Mesendoderm (in vitro differentiated cells): ENCODE measurements at regions not wholly inside any gene's neighbourhood (a gene's known extent, or its start where the extent isn't known, plus 50 kb on each side); places are given as distances from the start of the nearest gene placed in this dataset.

ENCODE experiments used
- DNase-seq: peaks from one replicate; pipeline ENCODE4 v3.0.0; 2013
- H2AK5ac ChIP-seq: 2 replicates; pipeline ENCODE4 v1.6.1; 2013; ENCODE audit warnings: low read length, inconsistent platforms
- H2BK120ac ChIP-seq: 2 replicates; pipeline ENCODE4 v1.6.1; 2013; ENCODE audit warnings: low read depth, mild to moderate bottlenecking, low read length, moderate library complexity, mixed read lengths
- H2BK15ac ChIP-seq: replicated peaks from 2 replicates; pipeline ENCODE4 v1.6.1; 2013; ENCODE audit warnings: low read depth, mild to moderate bottlenecking, moderate library complexity
- H2BK5ac ChIP-seq: 2 replicates; pipeline ENCODE4 v1.6.1; 2013; ENCODE audit warnings: low read length, inconsistent platforms
- H3K18ac ChIP-seq: 2 replicates; pipeline ENCODE4 v1.6.1; 2013; ENCODE audit warnings: mild to moderate bottlenecking, low read length, mixed read lengths
- H3K23ac ChIP-seq: one replicate; pipeline ENCODE4 v1.6.1; 2013; ENCODE audit warnings: low read length
- H3K27ac ChIP-seq: 2 replicates; pipeline ENCODE4 v1.5.1; 2013; ENCODE audit warnings: low read depth, mild to moderate bottlenecking, inconsistent platforms, low read length, moderate library complexity
- H3K27me3 ChIP-seq: 2 replicates; pipeline ENCODE4 v1.6.1; 2013; ENCODE audit warnings: low read length, control low read depth, mild to moderate bottlenecking, inconsistent platforms; ENCODE audit not compliant: insufficient read depth, poor library complexity
- H3K36me3 ChIP-seq: 2 replicates; pipeline ENCODE4 v1.6.1; 2013; ENCODE audit warnings: low read length, inconsistent platforms; ENCODE audit not compliant: control insufficient read depth, insufficient read depth
- H3K4ac ChIP-seq: one replicate; pipeline ENCODE4 v1.6.1; 2013; ENCODE audit warnings: low read depth, mild to moderate bottlenecking, low read length, moderate library complexity
- H3K4me1 ChIP-seq: 2 replicates; pipeline ENCODE4 v1.6.1; 2013; ENCODE audit warnings: low read depth, low read length, inconsistent platforms; ENCODE audit not compliant: control insufficient read depth
- H3K4me2 ChIP-seq: 2 replicates; pipeline ENCODE4 v1.6.1; 2013; ENCODE audit warnings: low read length
- H3K4me3 ChIP-seq: 2 replicates; pipeline ENCODE4 v1.5.1; 2013; ENCODE audit warnings: mild to moderate bottlenecking, low read length
- H3K56ac ChIP-seq: one replicate; pipeline ENCODE4 v1.6.1; 2013; ENCODE audit warnings: low read length
- H3K79me1 ChIP-seq: 2 replicates; pipeline ENCODE4 v1.6.1; 2013; ENCODE audit warnings: low read length, inconsistent platforms
- H3K79me2 ChIP-seq: 2 replicates; pipeline ENCODE4 v1.6.1; 2013; ENCODE audit warnings: mild to moderate bottlenecking, low read length; ENCODE audit not compliant: control insufficient read depth, insufficient read depth
- H3K9ac ChIP-seq: 2 replicates; pipeline ENCODE4 v1.6.1; 2013; ENCODE audit warnings: low read length, inconsistent platforms
- H4K5ac ChIP-seq: one replicate; pipeline ENCODE4 v1.6.1; 2013; ENCODE audit warnings: low read length
- H4K8ac ChIP-seq: one replicate; pipeline ENCODE4 v1.6.1; 2013; ENCODE audit warnings: low read depth, mild to moderate bottlenecking, control low read depth, low read length, moderate library complexity
- WGBS: extraction: QIAGEN DNeasy Blood & Tissue Kit; methylation state at CpG from one replicate; pipeline ENCODE4 v1.1.7; 2013; ENCODE audit warnings: low lambda C conversion rate, missing lambda C conversion rate; ENCODE audit not compliant: insufficient coverage; ENCODE audit errors: extremely low coverage; 5-methylcytosine and 5-hydroxymethylcytosine counted together

GRCh38 chr6:134851548-134851947, 98.4 kb downstream of the ALDH8A1 start:
- Histone ChIP-seq H3K56ac (no peak overlapping the region), H3K4ac (no peak overlapping the region), H3K9ac (no peak overlapping the region), H3K18ac (no peak overlapping the region), H2AK5ac (no peak overlapping the region), H2BK120ac (no peak overlapping the region), H3K27ac (no peak overlapping the region), H3K79me1 (no peaks in the 10 kb centered on the region), H3K4me2 (no peak overlapping the region), H3K27me3 (no peaks in the 10 kb centered on the region), H3K4me3 (no peak overlapping the region), H3K36me3 (no peaks in the 10 kb centered on the region), H4K5ac (no peak overlapping the region), H3K4me1 (no peaks in the 10 kb centered on the region), H2BK15ac (no peak overlapping the region), H4K8ac (no peak overlapping the region), H3K23ac (no peak overlapping the region), H2BK5ac (no peak overlapping the region), H3K79me2 (no peaks in the 10 kb centered on the region)
- no CpG with 5 or more reads among the region's 6 CpGs for WGBS
- no peak for DNase-seq

DNA sequence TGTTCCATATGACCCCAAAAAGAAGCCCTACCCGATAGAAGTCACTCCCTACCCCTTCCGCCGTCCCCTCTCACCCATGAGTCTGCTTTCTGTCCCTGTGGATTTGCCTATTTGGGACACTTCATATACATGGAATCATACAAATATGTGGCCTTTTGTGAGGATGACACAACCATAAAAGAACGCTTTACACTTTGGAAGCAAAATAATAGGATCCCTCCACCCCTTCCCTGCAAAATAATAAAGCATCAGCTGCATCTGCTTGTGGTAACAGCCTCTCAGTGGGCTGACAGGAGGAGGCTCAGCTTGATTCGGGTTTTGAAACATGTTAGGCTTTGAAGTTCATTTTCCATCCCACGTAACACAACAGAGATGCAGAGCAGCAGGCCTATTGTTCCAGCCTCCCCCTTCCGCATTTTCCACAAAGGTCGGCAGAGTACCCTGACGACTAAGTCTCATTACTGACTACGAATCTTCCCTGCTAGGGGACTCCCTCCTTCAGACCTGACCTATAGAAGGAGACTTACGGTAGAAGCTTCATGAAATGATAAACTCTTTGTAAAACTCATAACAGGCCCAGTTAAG, 99.1 kb downstream of the ALDH8A1 start:
- Histone ChIP-seq H3K18ac (no peak overlapping the region), H2AK5ac (no peak overlapping the region), H4K5ac (no peak overlapping the region), H3K79me1 (no peaks in the 10 kb centered on the region), H3K9ac (no peak overlapping the region), H3K4ac (no peak overlapping the region), H3K36me3 (no peaks in the 10 kb centered on the region), H3K4me3 (no peak overlapping the region), H3K4me1 (no peaks in the 10 kb centered on the region), H4K8ac (no peak overlapping the region), H2BK15ac (no peak overlapping the region), H3K23ac (no peak overlapping the region), H3K56ac (no peak overlapping the region), H3K27ac (no peak overlapping the region), H3K79me2 (no peaks in the 10 kb centered on the region), H3K4me2 (no peak overlapping the region), H2BK5ac (no peak overlapping the region), H2BK120ac (no peak overlapping the region), H3K27me3 (no peaks in the 10 kb centered on the region)
- WGBS: no CpG with 5 or more reads among the region's 11 CpGs
- DNase-seq: peak; percentile 7

- H3K18ac ChIP-seq: no peak overlapping the region
- no peak overlapping the region for H3K4ac ChIP-seq
- H3K27ac ChIP-seq: no peak overlapping the region
- H3K9ac ChIP-seq: no peak overlapping the region
- H3K36me3 ChIP-seq: no peaks in the 10 kb centered on the region
- H3K4me2 ChIP-seq: no peak overlapping the region
- H3K56ac ChIP-seq: no peak overlapping the region
- no peaks in the 10 kb centered on the region for H3K79me2 ChIP-seq
- H2BK5ac ChIP-seq: no peak overlapping the region
- no peak for DNase-seq
- H2BK15ac ChIP-seq: no peak overlapping the region
- H3K23ac ChIP-seq: no peak overlapping the region
- H3K27me3 ChIP-seq: no peaks in the 10 kb centered on the region
- no peak overlapping the region for H2BK120ac ChIP-seq
- no peak overlapping the region for H2AK5ac ChIP-seq
- no peaks in the 10 kb centered on the region for H3K4me1 ChIP-seq
- no peaks in the 10 kb centered on the region for H3K79me1 ChIP-seq
- no peak overlapping the region for H4K5ac ChIP-seq
- WGBS: no CpG with 5 or more reads among the region's 4 CpGs
- H4K8ac ChIP-seq: no peak overlapping the region
- H3K4me3 ChIP-seq: no peak overlapping the region
Measured at GRCh38 chr6:134849920-134850447, 99.9 kb downstream of the ALDH8A1 start.

DNA sequence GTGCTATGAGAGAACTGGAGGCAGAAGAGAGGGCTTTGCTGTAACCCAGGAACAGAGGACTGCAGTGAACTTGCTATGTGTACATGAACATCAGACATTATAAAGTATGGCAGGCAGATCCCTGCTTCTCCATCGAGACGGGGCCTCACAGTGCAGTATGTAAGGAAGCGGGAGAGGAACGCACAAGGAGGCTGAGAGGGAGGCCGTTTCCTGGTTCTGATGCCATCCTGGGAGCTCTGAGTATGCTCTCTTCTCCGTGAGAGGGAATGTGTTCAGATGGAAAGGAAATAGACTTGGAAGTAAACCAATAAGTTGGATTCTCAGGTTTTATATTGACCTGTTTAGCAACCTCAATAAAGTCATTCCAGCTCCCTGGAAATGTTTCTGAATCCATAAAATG, 101.8 kb downstream of the ALDH8A1 start:
- H3K23ac ChIP-seq: no peak overlapping the region
- H2BK120ac ChIP-seq: no peak overlapping the region
- H3K36me3 ChIP-seq: no peaks in the 10 kb centered on the region
- no CpG with 5 or more reads among the region's 6 CpGs for WGBS
- no peak overlapping the region for H3K4me3 ChIP-seq
- no peak overlapping the region for H3K9ac ChIP-seq
- H2BK5ac ChIP-seq: no peak overlapping the region
- H3K4ac ChIP-seq: no peak overlapping the region
- H4K5ac ChIP-seq: no peak overlapping the region
- H3K79me2 ChIP-seq: no peaks in the 10 kb centered on the region
- no peaks in the 10 kb centered on the region for H3K27me3 ChIP-seq
- H3K56ac ChIP-seq: no peak overlapping the region
- no peaks in the 10 kb centered on the region for H3K4me1 ChIP-seq
- H3K18ac ChIP-seq: no peak overlapping the region
- no peak overlapping the region for H3K27ac ChIP-seq
- no peak overlapping the region for H4K8ac ChIP-seq
- H3K4me2 ChIP-seq: no peak overlapping the region
- no peak overlapping the region for H2AK5ac ChIP-seq
- no peaks in the 10 kb centered on the region for H3K79me1 ChIP-seq
- no peak overlapping the region for H2BK15ac ChIP-seq
- DNase-seq: no peak

- Histone ChIP-seq H3K4me3 (no peak overlapping the region), H4K8ac (no peak overlapping the region), H3K27ac (no peak overlapping the region), H3K27me3 (no peaks in the 10 kb centered on the region), H4K5ac (no peak overlapping the region), H3K4ac (no peak overlapping the region), H3K36me3 (no peaks in the 10 kb centered on the region), H3K4me2 (no peak overlapping the region), H2BK5ac (no peak overlapping the region), H3K56ac (no peak overlapping the region), H3K18ac (no peak overlapping the region), H3K79me1 (no peaks in the 10 kb centered on the region), H3K79me2 (no peaks in the 10 kb centered on the region), H2BK15ac (no peak overlapping the region), H2BK120ac (no peak overlapping the region), H2AK5ac (no peak overlapping the region), H3K4me1 (no peaks in the 10 kb centered on the region), H3K9ac (no peak overlapping the region), H3K23ac (no peak overlapping the region)
- no CpG with 5 or more reads among the region's 3 CpGs for WGBS
- no peak for DNase-seq
Measured at GRCh38 chr6:134846865-134847264, 103.0 kb downstream of the ALDH8A1 start.

DNA sequence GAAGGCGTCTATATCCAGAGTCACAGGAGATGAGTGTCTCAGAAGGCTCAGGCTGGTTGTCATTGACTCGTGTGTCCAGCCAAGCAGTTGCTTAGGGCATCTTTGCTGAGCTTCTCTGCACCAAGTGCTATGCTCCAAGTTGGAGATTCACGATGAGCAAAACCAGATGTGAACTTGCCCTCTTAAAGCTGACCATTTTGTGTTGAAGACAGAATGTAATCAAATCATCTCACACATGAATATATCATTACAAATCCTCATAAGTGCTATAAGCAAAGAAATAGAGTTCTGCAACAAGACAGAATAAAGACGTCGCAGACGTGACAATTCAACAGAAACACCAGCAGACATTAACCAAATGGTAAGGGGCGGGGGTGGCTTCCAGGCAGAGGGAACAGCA, 103.9 kb downstream of the ALDH8A1 start:
- no peak overlapping the region for H2BK15ac ChIP-seq
- no peak overlapping the region for H2AK5ac ChIP-seq
- no peak overlapping the region for H3K4ac ChIP-seq
- no peak overlapping the region for H3K4me3 ChIP-seq
- H2BK5ac ChIP-seq: no peak overlapping the region
- H3K27me3 ChIP-seq: no peaks in the 10 kb centered on the region
- no peak overlapping the region for H2BK120ac ChIP-seq
- no peak overlapping the region for H4K8ac ChIP-seq
- no peak overlapping the region for H3K4me2 ChIP-seq
- no peak overlapping the region for H4K5ac ChIP-seq
- H3K9ac ChIP-seq: no peak overlapping the region
- H3K56ac ChIP-seq: no peak overlapping the region
- no peaks in the 10 kb centered on the region for H3K79me1 ChIP-seq
- H3K4me1 ChIP-seq: no peaks in the 10 kb centered on the region
- no peak overlapping the region for H3K18ac ChIP-seq
- H3K27ac ChIP-seq: no peak overlapping the region
- H3K79me2 ChIP-seq: no peaks in the 10 kb centered on the region
- H3K36me3 ChIP-seq: no peaks in the 10 kb centered on the region
- DNase-seq: no peak
- H3K23ac ChIP-seq: no peak overlapping the region
- WGBS: no CpG with 5 or more reads among the region's 7 CpGs
